Activated CD8-positive, alpha-beta memory T cell treated with anti-CD3 and anti-CD28 coated beads, Interleukin-2, amount 50 U/mL, for 1 hour (primary cell): ENCODE measurements at regions not wholly inside any gene's neighbourhood (a gene's known extent, or its start where the extent isn't known, plus 50 kb on each side); places are given as distances from the start of the nearest gene placed in this dataset.
"Not testable (repeated sequence)": the region's sequence is repeated elsewhere in the genome, so short reads cannot be mapped to it uniquely, and the experiment has no call there.

ENCODE experiments used
- DNase-seq: peaks from one replicate; pipeline ENCODE4 v3.0.0-alpha.2; 2020; ENCODE audit errors: extremely low read depth

- not testable (repeated sequence) for DNase-seq
Observed at GRCh38 chr17:77290759-77291558, 150.2 kb downstream of the SEC14L1 start.

GRCh38 chr17:77291591-77292386 lies 151.0 kb downstream of the SEC14L1 start:
- DNase-seq: no peak

DNA sequence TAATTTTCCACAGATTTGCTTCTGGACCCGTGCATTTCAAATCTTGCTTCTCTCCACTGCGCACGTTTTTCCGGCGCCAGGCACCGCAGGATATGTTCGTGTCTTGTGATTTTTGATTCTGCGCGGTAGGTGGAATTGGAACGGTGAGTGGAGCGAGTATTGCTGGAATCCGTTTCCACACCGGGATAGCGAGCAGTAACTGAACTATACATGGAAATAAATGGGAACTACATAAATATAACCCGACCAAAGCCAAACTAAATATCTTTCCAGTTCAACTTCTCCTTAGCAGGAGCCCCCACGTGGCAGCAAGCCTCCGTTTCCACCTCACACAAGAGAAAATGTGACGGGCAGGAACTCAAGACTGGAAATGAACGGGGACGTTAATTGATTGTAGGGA lies 154.0 kb downstream of the SEC14L1 start:
- DNase-seq: no peak

- no peak for DNase-seq
Observed at GRCh38 chr17:77295241-77295853, 154.6 kb downstream of the SEC14L1 start.

DNA sequence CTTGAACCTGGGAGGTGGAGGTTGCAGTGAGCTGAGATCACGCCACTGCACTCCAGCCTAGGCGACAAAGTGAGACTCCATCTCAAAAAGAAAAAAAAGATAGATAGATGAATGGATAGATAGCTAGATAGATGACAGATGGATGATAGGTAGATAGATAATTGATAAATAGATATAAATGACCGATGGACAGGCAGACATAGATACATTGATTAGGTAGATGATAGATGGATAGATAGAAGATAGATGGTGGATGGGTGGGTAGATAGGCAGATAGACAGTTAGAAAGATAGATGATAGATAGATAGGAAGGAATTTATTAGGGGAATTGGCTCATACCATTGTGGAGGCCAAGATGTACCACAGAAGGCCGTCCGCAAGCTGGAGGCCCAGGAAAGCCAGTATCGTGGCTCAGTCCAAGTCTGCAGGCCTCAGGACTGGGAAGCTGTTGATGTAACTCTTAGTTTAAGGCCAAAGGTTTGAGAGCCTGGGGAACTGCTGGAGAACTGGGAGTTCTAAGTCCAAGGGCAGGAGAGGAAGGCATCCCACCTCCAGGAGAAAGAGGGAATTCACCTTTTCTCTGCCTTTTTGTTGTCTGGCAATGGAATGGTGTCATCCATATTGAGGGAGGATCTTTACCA lies 156.1 kb downstream of the SEC14L1 start:
- DNase-seq: no peak

DNA sequence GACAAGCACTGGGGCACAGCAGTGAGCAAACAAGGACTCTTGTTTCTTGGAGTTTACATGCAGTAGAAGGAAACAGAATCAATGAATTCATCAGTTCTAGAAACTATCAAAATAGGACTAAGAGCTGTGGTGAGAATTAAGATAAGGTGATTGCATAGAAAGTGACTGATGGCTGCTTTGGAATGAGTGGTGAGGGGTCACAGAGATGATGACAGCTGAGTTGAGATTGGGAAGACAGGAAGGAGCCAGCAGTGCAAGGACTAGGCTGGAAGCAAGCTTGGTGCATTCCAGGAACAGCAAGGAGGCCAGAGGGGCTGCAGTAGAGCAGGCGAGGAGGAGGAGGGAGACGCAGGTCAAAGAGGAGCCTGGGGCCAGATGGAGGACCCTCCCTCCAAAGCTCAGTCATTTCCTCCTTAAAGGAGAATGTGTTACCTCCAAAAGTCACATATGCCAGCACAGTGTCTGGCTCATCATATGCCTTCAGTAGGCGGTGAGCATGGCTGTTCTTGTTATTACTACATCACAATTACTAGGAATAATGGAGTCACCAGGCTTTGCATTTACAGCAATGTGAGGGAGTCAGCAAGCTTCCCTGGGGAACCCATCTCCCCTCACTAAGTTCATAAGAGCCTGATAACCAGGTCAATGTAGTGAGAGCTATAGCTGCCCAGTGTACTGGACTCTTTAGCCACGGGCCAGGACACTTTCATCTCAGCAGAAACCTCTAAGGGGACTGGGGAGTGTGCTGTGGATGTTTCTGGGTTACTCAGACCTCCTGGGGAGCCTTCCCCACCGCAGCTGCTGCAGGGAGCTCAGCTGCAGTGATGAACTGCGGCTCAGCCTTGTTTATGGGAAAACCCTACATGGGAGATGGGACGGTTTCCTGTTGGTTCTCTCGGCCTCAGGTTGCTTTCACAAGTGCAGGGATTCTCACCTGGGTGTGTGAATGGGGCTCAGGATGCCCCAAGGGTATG lies 157.2 kb downstream of the SEC14L1 start:
- DNase-seq: no peak

DNA sequence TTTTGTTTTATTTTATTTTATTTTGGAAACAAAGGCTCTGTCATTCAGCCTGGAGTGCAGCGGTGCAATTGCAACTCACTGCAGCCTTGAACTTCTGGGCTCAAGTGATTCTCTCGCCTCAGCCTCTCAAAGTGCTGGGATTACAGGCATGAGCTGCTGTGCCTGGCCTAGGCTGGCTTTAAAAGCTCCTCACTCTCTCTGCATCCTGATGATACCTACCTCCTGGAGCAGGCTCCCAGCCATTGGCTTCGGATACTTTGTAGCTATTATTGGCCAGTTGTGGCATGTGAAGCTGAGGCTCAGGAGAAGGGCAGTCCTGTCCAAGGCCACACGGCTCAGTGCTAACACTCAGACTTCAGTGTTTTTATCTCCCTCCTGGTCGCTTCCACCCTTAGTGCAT lies 158.0 kb downstream of the SEC14L1 start:
- DNase-seq: no peak

- no peak for DNase-seq
Observed at GRCh38 chr17:77299256-77300015, 158.7 kb downstream of the SEC14L1 start.

DNA sequence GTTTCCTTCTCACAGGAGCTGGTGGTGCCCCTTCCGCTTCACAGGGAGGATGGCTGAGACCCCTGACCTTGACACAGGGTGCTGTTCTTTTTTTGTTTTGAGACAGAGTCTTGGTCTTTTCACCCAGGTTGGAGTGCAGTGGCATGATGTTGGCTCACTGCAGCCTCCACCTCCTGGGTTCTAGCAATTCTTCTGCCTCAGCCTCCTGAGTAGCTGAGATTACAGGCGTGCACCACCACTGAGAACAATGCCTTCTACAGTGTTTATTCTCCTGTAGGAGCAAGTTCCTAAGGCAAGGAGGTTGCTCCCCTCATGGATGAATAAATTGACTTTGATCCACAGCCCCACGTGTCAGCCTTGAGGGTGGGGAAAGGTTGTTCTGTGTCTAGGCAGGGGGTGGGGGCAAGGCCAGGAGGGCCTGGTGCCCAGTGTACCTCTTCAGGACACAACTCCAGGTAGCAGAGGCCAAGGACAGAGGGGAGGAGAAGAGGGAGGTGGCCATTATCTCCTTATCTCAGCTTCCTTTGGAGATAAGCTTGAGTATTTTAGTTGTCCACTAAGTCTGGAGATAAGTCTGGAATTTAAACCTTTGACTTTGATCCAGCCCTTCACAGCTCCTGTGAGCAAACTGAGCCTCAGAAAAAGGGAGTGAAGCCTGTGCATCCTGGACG lies 159.4 kb downstream of the SEC14L1 start:
- DNase-seq: no peak

GRCh38 chr17:77301694-77302266 lies 161.0 kb downstream of the SEC14L1 start:
- no peak for DNase-seq

DNA sequence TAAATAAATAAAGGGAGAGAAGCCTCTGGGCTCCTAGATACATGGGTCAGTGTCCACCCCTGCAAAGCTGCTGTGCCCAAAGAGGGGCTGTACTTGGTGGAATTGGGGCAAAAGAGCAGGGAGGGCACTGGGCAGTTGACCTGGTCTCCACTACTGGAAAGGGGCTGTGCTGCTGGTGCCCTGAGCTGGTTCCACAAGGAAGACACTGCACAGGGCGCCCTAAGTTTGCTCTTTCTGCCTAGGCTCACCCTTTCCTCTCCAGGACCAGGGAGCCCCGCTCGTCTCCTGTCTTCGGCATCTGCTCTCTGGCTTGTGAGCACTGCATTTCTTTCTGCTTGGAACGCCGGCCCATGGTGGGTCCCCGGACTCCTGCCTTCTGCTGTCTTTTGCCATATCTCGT lies 161.9 kb downstream of the SEC14L1 start:
- no peak for DNase-seq

DNA sequence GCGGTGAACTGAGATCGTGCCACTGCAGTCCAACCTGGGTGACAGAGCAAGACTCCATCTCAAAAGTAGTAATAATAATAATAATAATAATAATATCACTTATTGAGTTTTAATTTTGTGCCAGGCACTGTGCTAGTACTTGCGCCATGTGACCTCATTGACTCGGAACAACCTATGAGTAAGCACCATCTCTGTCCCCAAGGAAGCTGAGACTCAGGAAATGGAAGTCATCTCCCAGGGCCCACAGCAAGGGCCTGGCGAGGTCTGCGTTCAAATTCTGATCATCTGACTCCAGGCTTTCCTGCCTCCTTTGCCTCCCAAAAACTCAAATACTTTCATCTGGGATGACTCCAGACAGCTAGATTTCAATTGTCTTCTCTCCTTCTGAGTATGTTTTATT lies 162.9 kb downstream of the SEC14L1 start:
- no peak for DNase-seq

GRCh38 chr17:77304051-77304745 lies 163.4 kb downstream of the SEC14L1 start:
- DNase-seq: no peak

DNA sequence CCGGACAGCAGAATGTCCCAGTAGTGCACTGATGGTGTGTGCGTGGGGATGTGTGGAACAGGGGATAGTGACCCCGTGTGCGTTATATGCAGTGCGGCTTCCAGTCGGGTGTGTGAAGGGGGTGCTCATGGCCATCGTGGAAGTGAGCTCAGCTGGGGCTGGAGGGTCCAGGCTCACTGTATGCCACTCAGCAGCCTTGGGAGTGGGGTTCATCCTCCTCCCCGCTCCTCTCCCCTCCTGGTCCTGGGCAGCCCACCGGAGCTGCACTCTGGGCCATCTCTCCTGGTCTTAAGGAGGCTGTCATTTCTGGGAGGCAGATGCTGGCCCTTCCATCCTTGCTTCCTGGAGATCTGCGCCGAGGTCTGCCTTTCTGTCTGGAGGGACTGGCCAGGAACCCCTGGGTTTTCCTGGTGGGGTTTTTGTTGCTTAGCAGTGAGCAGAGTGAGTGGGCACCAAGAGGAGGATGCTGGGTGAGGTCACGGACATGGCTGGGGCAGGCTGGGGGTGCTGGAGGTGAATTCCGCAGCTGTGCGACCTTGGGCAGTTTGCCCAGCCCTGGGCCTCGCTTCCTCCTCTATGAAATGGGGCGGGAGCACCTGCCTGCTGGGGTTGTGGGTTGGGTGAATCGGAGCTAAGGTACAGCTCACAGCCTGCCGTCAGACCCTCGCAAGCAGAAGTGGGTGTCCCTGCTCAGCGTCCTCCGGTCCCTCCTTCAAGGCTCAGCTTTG lies 164.1 kb downstream of the SEC14L1 start:
- no peak for DNase-seq

- DNase-seq: no peak
Observed at GRCh38 chr17:77306048-77306789, 165.4 kb downstream of the SEC14L1 start.

DNA sequence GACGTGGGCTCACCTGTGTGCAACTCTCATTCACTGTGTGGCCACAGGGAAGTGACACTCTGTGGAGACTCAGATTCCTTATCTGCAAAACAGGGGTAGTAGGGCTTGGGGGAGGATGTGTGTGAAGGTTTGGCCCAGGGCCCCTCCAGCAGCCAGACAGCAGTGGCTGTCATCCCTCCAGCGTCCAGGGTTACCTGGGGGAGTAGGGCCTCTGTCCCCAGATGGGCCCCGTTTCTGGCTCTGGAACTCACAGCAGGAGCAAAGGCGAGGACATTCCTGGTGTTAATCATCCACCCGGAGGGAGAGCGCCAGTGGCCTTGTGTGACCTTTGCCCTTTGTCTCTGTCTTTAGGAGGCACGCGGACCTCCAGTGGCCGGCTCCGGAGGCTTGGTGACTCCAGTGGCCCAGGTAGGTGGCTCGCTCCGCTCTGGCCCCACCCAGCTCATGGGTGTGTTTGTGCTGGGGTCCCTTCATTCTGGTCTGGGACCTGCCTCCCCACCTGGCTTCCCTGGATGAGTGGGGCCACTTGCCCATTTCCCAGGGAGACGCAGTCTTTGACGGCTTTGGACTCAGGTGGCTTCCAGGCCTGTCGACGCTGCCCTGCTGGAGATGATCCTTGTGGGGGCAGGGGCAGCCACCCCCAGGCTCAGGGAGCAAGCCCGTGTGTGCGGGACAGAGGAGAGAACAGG lies 166.2 kb downstream of the SEC14L1 start:
- no peak for DNase-seq
